ENCODE measurements at regions not wholly inside any gene's neighbourhood (a gene's known extent, or its start where the extent isn't known, plus 50 kb on each side); places are given as distances from the start of the nearest gene placed in this dataset.

GRCh38 chr16:55257966-55258613 lies 65.9 kb upstream of the IRX6 start:
- H2AFZ ChIP-seq (replicated peaks; ENCODE audit: low read length, poor library complexity): no peak overlapping the region
- no peaks in the 10 kb centered on the region for H3K79me1 ChIP-seq (ENCODE audit: low read depth in 1 of 2, low read length in 2 of 2)
- peak; percentile 76 for TF ChIP-seq RAD21 (IDR thresholded peaks at IDR 0.05; ENCODE audit: low read length)
- TF ChIP-seq, protein P1, sequence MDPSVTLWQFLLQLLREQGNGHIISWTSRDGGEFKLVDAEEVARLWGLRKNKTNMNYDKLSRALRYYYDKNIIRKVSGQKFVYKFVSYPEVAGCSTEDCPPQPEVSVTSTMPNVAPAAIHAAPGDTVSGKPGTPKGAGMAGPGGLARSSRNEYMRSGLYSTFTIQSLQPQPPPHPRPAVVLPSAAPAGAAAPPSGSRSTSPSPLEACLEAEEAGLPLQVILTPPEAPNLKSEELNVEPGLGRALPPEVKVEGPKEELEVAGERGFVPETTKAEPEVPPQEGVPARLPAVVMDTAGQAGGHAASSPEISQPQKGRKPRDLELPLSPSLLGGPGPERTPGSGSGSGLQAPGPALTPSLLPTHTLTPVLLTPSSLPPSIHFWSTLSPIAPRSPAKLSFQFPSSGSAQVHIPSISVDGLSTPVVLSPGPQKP (IDR thresholded peaks at IDR 0.05; ENCODE audit: borderline replicate concordance, low read depth, low read length): no peak
- no peak for TF ChIP-seq FOS (IDR thresholded peaks at IDR 0.05; ENCODE audit: low read depth, low read length)
- peak; percentile 58 for TF ChIP-seq CTCF (conservative IDR thresholded peaks at IDR 0.05; ENCODE audit: low read depth, low read length)
- peak; percentile 58 for TF ChIP-seq SMC3 (IDR thresholded peaks at IDR 0.05; ENCODE audit: low read depth, low read length)
- no peak for TF ChIP-seq MAFK (IDR thresholded peaks at IDR 0.05; ENCODE audit: low read depth, low read length)
- ChIA-PET POLR2A (ENCODE audit: unreplicated experiment) (no interaction called here), CTCF (interaction anchor here (0.9 to 1.0 kb wide), 2 partner anchors 9 to 41 kb away, joined by 3 to 5 read pairs; no protein-coding TSS in a partner anchor)
- H4K5ac ChIP-seq (ENCODE audit: low read depth, low read length): no peak overlapping the region
- in situ Hi-C loops (cut with MboI; ENCODE audit: low sequenced_read_pairs) (no loop called here), dilution Hi-C loops (cut with HindIII; ENCODE audit: low sequenced_read_pairs, unreplicated experiment) (no loop called here), intact Hi-C loops (cut with micrococcal nuclease) (loop anchor here (1.0 to 5.0 kb wide), 4 partner anchors 1312 to 1707 kb away; no protein-coding TSS in a partner anchor)
- H3K56ac ChIP-seq (ENCODE audit: extremely low read depth, insufficient read depth, low read length): no peak overlapping the region
- H3K9me1 ChIP-seq (ENCODE audit: insufficient read depth, low read length): no peaks in the 10 kb centered on the region
- no peak overlapping the region for H2AK5ac ChIP-seq (ENCODE audit: low read depth, low read length)
- no TSS peak for BruUV-seq (replicated peaks)
- DNase-seq (peak; percentile 26), ATAC-seq (ENCODE audit: low read depth) (no peak)
- no peak overlapping the region for H2BK5ac ChIP-seq (ENCODE audit: low read depth, low read length, poor library complexity, severe bottlenecking)
- H3K4me3 ChIP-seq (ENCODE audit: insufficient read depth, low read depth, low read length): no peak overlapping the region
- no peaks in the 10 kb centered on the region for H4K20me1 ChIP-seq (ENCODE audit: insufficient read depth, low read length)
- H3K4me2 ChIP-seq (ENCODE audit: low read depth, low read length): no peak overlapping the region
- no peaks in the 10 kb centered on the region for H3K9me3 ChIP-seq (ENCODE audit: control insufficient read depth, insufficient read depth, low read length)
- no peaks in the 10 kb centered on the region for H3K36me3 ChIP-seq (ENCODE audit: control insufficient read depth, insufficient read depth, low read length)
- no peak overlapping the region for H3K14ac ChIP-seq (replicated peaks; ENCODE audit: low read depth, low read length)
- no peak overlapping the region for H2BK120ac ChIP-seq (ENCODE audit: low read depth, low read length)
- 42% methylated on average over 5 of the region's 9 CpGs; no CpG with 5 or more reads in 1 of the 2 experiments for WGBS, 2 experiments (ENCODE audit: extremely low coverage in 2 of 2, insufficient read length in 1 of 2)
- no peak overlapping the region for H4K91ac ChIP-seq (ENCODE audit: insufficient read depth, low read depth, low read length)
- no peak overlapping the region for H3K9ac ChIP-seq (ENCODE audit: low read depth, low read length)
- no peak overlapping the region for H3K18ac ChIP-seq (ENCODE audit: low read depth, low read length)
- no peak overlapping the region for H3K23ac ChIP-seq (ENCODE audit: low read depth, low read length)
- H2BK20ac ChIP-seq (ENCODE audit: low read depth, low read length): no peak overlapping the region
- H3K27me3 ChIP-seq (ENCODE audit: control insufficient read depth, insufficient read depth, low read length): no peaks in the 10 kb centered on the region
- no peak overlapping the region for H2BK15ac ChIP-seq (ENCODE audit: low read depth, low read length)
- no peak overlapping the region for H3K27ac ChIP-seq (ENCODE audit: insufficient read depth, low read length)
- H3K4ac ChIP-seq (ENCODE audit: low read depth, low read length): no peak overlapping the region
- no peak overlapping the region for H4K8ac ChIP-seq (ENCODE audit: low read depth in 2 of 2, low read length in 2 of 2)
- H2AK9ac ChIP-seq (replicated peaks; ENCODE audit: low read depth, low read length, poor library complexity): no peak overlapping the region
- no peaks in the 10 kb centered on the region for H3K4me1 ChIP-seq (ENCODE audit: control insufficient read depth, insufficient read depth, low read length)

All from IMR-90 (cell line).